ENCODE measurements at regions not wholly inside any gene's neighbourhood (a gene's known extent, or its start where the extent isn't known, plus 50 kb on each side); places are given as distances from the start of the nearest gene placed in this dataset.

- H3K27ac ChIP-seq (ENCODE audit: low read length), result no peak overlapping the region
- ChIA-PET POLR2A (no interaction called here), CTCF (no interaction called here)
- H3K4me3 ChIP-seq (ENCODE audit: low read depth in 2 of 2, low read length in 2 of 2), result no peak overlapping the region
- H3K36me3 ChIP-seq (ENCODE audit: control insufficient read depth, insufficient read depth, low read length), result no peaks in the 10 kb centered on the region
- DNase-seq (ENCODE audit: low read depth, low spot score) (no peak), ATAC-seq (no peak)
- H3K27me3 ChIP-seq (ENCODE audit: control insufficient read depth, insufficient read depth, low read length), result no peaks in the 10 kb centered on the region; the same call in 1 of the 2 replicates
- H3K9me3 ChIP-seq (ENCODE audit: control insufficient read depth, insufficient read depth, low read depth, low read length), result no peaks in the 10 kb centered on the region
- BruUV-seq (replicated peaks), result no TSS peak
- no peaks in the 10 kb centered on the region for H3K4me1 ChIP-seq (ENCODE audit: control insufficient read depth, insufficient read depth, low read length)
- TF ChIP-seq, protein P1, sequence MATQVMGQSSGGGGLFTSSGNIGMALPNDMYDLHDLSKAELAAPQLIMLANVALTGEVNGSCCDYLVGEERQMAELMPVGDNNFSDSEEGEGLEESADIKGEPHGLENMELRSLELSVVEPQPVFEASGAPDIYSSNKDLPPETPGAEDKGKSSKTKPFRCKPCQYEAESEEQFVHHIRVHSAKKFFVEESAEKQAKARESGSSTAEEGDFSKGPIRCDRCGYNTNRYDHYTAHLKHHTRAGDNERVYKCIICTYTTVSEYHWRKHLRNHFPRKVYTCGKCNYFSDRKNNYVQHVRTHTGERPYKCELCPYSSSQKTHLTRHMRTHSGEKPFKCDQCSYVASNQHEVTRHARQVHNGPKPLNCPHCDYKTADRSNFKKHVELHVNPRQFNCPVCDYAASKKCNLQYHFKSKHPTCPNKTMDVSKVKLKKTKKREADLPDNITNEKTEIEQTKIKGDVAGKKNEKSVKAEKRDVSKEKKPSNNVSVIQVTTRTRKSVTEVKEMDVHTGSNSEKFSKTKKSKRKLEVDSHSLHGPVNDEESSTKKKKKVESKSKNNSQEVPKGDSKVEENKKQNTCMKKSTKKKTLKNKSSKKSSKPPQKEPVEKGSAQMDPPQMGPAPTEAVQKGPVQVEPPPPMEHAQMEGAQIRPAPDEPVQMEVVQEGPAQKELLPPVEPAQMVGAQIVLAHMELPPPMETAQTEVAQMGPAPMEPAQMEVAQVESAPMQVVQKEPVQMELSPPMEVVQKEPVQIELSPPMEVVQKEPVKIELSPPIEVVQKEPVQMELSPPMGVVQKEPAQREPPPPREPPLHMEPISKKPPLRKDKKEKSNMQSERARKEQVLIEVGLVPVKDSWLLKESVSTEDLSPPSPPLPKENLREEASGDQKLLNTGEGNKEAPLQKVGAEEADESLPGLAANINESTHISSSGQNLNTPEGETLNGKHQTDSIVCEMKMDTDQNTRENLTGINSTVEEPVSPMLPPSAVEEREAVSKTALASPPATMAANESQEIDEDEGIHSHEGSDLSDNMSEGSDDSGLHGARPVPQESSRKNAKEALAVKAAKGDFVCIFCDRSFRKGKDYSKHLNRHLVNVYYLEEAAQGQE (IDR thresholded peaks at IDR 0.05; ENCODE audit: insufficient read depth in 1 of 2, low read depth in 2 of 2, low read length in 1 of 2), result no peak
- TF ChIP-seq POLR2AphosphoS5 (IDR thresholded peaks at IDR 0.05; ENCODE audit: low read depth, low read length) (no peak), TCF7L2 (IDR thresholded peaks at IDR 0.05; ENCODE audit: low read depth, low read length) (no peak), SIN3A (IDR thresholded peaks at IDR 0.05; ENCODE audit: borderline replicate concordance, insufficient read depth, low read depth, low read length) (no peak)
- TF ChIP-seq, protein P2, sequence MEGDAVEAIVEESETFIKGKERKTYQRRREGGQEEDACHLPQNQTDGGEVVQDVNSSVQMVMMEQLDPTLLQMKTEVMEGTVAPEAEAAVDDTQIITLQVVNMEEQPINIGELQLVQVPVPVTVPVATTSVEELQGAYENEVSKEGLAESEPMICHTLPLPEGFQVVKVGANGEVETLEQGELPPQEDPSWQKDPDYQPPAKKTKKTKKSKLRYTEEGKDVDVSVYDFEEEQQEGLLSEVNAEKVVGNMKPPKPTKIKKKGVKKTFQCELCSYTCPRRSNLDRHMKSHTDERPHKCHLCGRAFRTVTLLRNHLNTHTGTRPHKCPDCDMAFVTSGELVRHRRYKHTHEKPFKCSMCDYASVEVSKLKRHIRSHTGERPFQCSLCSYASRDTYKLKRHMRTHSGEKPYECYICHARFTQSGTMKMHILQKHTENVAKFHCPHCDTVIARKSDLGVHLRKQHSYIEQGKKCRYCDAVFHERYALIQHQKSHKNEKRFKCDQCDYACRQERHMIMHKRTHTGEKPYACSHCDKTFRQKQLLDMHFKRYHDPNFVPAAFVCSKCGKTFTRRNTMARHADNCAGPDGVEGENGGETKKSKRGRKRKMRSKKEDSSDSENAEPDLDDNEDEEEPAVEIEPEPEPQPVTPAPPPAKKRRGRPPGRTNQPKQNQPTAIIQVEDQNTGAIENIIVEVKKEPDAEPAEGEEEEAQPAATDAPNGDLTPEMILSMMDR (IDR thresholded peaks at IDR 0.05), result no peak
- intact Hi-C loops (cut with micrococcal nuclease; ENCODE audit: unreplicated experiment) (no loop called here), in situ Hi-C loops (cut with HindIII; ENCODE audit: low pct_unique_long_range_greater_than_20kb, low sequenced_read_pairs) (no loop called here)
Measured at GRCh38 chr20:63084563-63084927, 77.8 kb upstream of the BHLHE23 start.

- Histone ChIP-seq H3K27me3 (ENCODE audit: control insufficient read depth, insufficient read depth, low read length) (no peaks in the 10 kb centered on the region; the same call in 1 of the 2 replicates), H3K36me3 (ENCODE audit: control insufficient read depth, insufficient read depth, low read length) (no peaks in the 10 kb centered on the region), H3K27ac (ENCODE audit: low read length) (no peak overlapping the region), H3K4me3 (ENCODE audit: low read depth in 2 of 2, low read length in 2 of 2) (no peak overlapping the region), H3K9me3 (ENCODE audit: control insufficient read depth, insufficient read depth, low read depth, low read length) (no peaks in the 10 kb centered on the region), H3K4me1 (ENCODE audit: control insufficient read depth, insufficient read depth, low read length) (no peaks in the 10 kb centered on the region)
- POLR2A ChIA-PET, result no interaction called here
- CTCF ChIA-PET, result no interaction called here
- intact Hi-C loops (cut with micrococcal nuclease; ENCODE audit: unreplicated experiment), result no loop called here
- BruUV-seq (replicated peaks), result no TSS peak
- in situ Hi-C loops (cut with HindIII; ENCODE audit: low pct_unique_long_range_greater_than_20kb, low sequenced_read_pairs), result no loop called here
- ATAC-seq, result no peak
- TF ChIP-seq POLR2AphosphoS5 (IDR thresholded peaks at IDR 0.05; ENCODE audit: low read depth, low read length) (no peak), TCF7L2 (IDR thresholded peaks at IDR 0.05; ENCODE audit: low read depth, low read length) (no peak), SIN3A (IDR thresholded peaks at IDR 0.05; ENCODE audit: borderline replicate concordance, insufficient read depth, low read depth, low read length) (no peak)
- TF ChIP-seq, protein P2 (IDR thresholded peaks at IDR 0.05), result no peak
- TF ChIP-seq, protein P1 (IDR thresholded peaks at IDR 0.05; ENCODE audit: insufficient read depth in 1 of 2, low read depth in 2 of 2, low read length in 1 of 2), result no peak
- no peak for DNase-seq (ENCODE audit: low read depth, low spot score)
Measured at GRCh38 chr20:63083831-63084562, 77.2 kb upstream of the BHLHE23 start.
